HEK293T (cell line): ENCODE measurements at regions not wholly inside any gene's neighbourhood (a gene's known extent, or its start where the extent isn't known, plus 50 kb on each side); places are given as distances from the start of the nearest gene placed in this dataset.

ENCODE experiments used
- ARNT ChIP-seq: fragments of 450-650 bp; IDR thresholded peaks from 2 replicates; pipeline ENCODE4 v1.6.1; 2017; ENCODE audit warnings: mild to moderate bottlenecking
- BHLHE40 ChIP-seq: fragments of 450-650 bp; IDR thresholded peaks from 2 replicates; pipeline ENCODE4 v1.6.1; 2016; ENCODE audit warnings: mild to moderate bottlenecking, moderate library complexity, borderline replicate concordance
- CTBP1 ChIP-seq: fragments of 450-650 bp; IDR thresholded peaks from 2 replicates; pipeline ENCODE4 v1.6.1; 2016; ENCODE audit warnings: borderline replicate concordance
- ELF4 ChIP-seq: fragments of 450-650 bp; IDR thresholded peaks from 2 replicates; pipeline ENCODE4 v1.6.1; 2017; ENCODE audit warnings: antibody characterized with exemption
- FOXA1 ChIP-seq: fragments of 450-650 bp; IDR thresholded peaks from 2 replicates; pipeline ENCODE4 v1.6.1; 2016; ENCODE audit warnings: mild to moderate bottlenecking
- FOXK2 ChIP-seq: fragments of 450-650 bp; IDR thresholded peaks from 2 replicates; pipeline ENCODE4 v1.6.1; 2016; ENCODE audit warnings: mild to moderate bottlenecking
- FOXM1 ChIP-seq: fragments of 450-650 bp; IDR thresholded peaks from 2 replicates; pipeline ENCODE4 v1.6.1; 2017; ENCODE audit warnings: mild to moderate bottlenecking, borderline replicate concordance
- L3MBTL2 ChIP-seq: fragments of 450-650 bp; conservative IDR thresholded peaks from 2 replicates; pipeline ENCODE4 v1.6.1; 2016; ENCODE audit warnings: mild to moderate bottlenecking
- NFRKB ChIP-seq: fragments of 450-650 bp; IDR thresholded peaks from 2 replicates; pipeline ENCODE4 v1.6.1; 2016; ENCODE audit warnings: mild to moderate bottlenecking, moderate library complexity
- SP1 ChIP-seq: fragments of 450-650 bp; IDR thresholded peaks from 2 replicates; pipeline ENCODE4 v1.6.1; 2017
- SUZ12 ChIP-seq: fragments of 450-650 bp; IDR thresholded peaks from 2 replicates; pipeline ENCODE4 v1.6.1; 2016; ENCODE audit warnings: mild to moderate bottlenecking
- TARDBP ChIP-seq: fragments of 450-650 bp; IDR thresholded peaks from 2 replicates; pipeline ENCODE4 v1.6.1; 2016
- ZNF384 ChIP-seq: fragments of 450-650 bp; IDR thresholded peaks from 2 replicates; pipeline ENCODE4 v1.6.1; 2016
- TF ChIP-seq, protein P1 (sequence below): fragments of 450-650 bp; IDR thresholded peaks from 2 replicates; pipeline ENCODE4 v1.6.1; 2016

- TF ChIP-seq FOXM1 (no peak), NFRKB (no peak), CTBP1 (no peak), SP1 (no peak), SUZ12 (no peak), TARDBP (no peak), ZNF384 (no peak), BHLHE40 (no peak), ARNT (no peak), FOXK2 (no peak), ELF4 (no peak), L3MBTL2 (no peak), FOXA1 (no peak)
- TF ChIP-seq, protein P1, sequence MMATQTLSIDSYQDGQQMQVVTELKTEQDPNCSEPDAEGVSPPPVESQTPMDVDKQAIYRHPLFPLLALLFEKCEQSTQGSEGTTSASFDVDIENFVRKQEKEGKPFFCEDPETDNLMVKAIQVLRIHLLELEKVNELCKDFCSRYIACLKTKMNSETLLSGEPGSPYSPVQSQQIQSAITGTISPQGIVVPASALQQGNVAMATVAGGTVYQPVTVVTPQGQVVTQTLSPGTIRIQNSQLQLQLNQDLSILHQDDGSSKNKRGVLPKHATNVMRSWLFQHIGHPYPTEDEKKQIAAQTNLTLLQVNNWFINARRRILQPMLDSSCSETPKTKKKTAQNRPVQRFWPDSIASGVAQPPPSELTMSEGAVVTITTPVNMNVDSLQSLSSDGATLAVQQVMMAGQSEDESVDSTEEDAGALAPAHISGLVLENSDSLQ, result no peak
Measured at GRCh38 chr5:44233691-44234090, 155.5 kb downstream of the FGF10 start.
